ENCODE measurements at regions not wholly inside any gene's neighbourhood (a gene's known extent, or its start where the extent isn't known, plus 50 kb on each side); places are given as distances from the start of the nearest gene placed in this dataset.
A peak's percentile ranks its signal among the peaks of the same experiment; 100 is the strongest.

GRCh38 chr2:56749152-56749752 lies 565.5 kb downstream of the CCDC85A start:
- Mint-ChIP-seq H3K36me3 (ENCODE audit: low read depth) (peaks cover 8% of the 10 kb centered on the region), H3K27ac (no peak overlapping the region), H3K27me3 (ENCODE audit: insufficient read depth) (peaks cover 2% of the 10 kb centered on the region; the same call in 1 of the 2 replicates), H3K4me1 (ENCODE audit: low read depth) (peaks cover 74% of the 10 kb centered on the region), H3K9me3 (no peaks in the 10 kb centered on the region), H3K4me3 (no peak overlapping the region)
- peak; percentile 84 for TF ChIP-seq CTCF (IDR thresholded peaks at IDR 0.05)
- peak; percentile 55 for DNase-seq

- Mint-ChIP-seq H3K36me3 (ENCODE audit: low read depth) (peaks cover 9% of the 10 kb centered on the region; the same call in 1 of the 2 replicates), H3K4me3 (no peak overlapping the region), H3K4me1 (ENCODE audit: low read depth) (peaks cover 77% of the 10 kb centered on the region), H3K27me3 (ENCODE audit: insufficient read depth) (peaks cover 2% of the 10 kb centered on the region), H3K27ac (no peak overlapping the region), H3K9me3 (no peaks in the 10 kb centered on the region)
- TF ChIP-seq CTCF (IDR thresholded peaks at IDR 0.05): no peak
- no peak for DNase-seq
Observed at GRCh38 chr2:56753182-56753581, 569.4 kb downstream of the CCDC85A start.

- peaks cover 2% of the 10 kb centered on the region for H3K27me3 Mint-ChIP-seq (ENCODE audit: insufficient read depth)
- no peaks in the 10 kb centered on the region; the same call in 1 of the 2 replicates for H3K9me3 Mint-ChIP-seq
- no peak overlapping the region for H3K27ac Mint-ChIP-seq
- DNase-seq: no peak
- no peak for TF ChIP-seq CTCF (IDR thresholded peaks at IDR 0.05)
- peaks cover 76% of the 10 kb centered on the region for H3K4me1 Mint-ChIP-seq (ENCODE audit: low read depth)
- peaks cover 15% of the 10 kb centered on the region for H3K36me3 Mint-ChIP-seq (ENCODE audit: low read depth)
- H3K4me3 Mint-ChIP-seq: no peak overlapping the region
Observed at GRCh38 chr2:56754066-56754615, 570.4 kb downstream of the CCDC85A start.

GRCh38 chr2:56754627-56755026 lies 570.8 kb downstream of the CCDC85A start:
- Mint-ChIP-seq H3K27me3 (ENCODE audit: insufficient read depth) (peaks cover 2% of the 10 kb centered on the region), H3K4me3 (no peak overlapping the region), H3K4me1 (ENCODE audit: low read depth) (peaks cover 72% of the 10 kb centered on the region), H3K36me3 (ENCODE audit: low read depth) (peaks cover 20% of the 10 kb centered on the region), H3K9me3 (peaks cover 5% of the 10 kb centered on the region), H3K27ac (no peak overlapping the region)
- DNase-seq: no peak
- TF ChIP-seq CTCF (IDR thresholded peaks at IDR 0.05): no peak

- DNase-seq: no peak
- Mint-ChIP-seq H3K27me3 (ENCODE audit: insufficient read depth) (no peaks in the 10 kb centered on the region; the same call in 1 of the 2 replicates), H3K4me3 (no peak overlapping the region), H3K9me3 (peaks cover 21% of the 10 kb centered on the region), H3K36me3 (ENCODE audit: low read depth) (peaks cover 41% of the 10 kb centered on the region), H3K4me1 (ENCODE audit: low read depth) (peaks cover 54% of the 10 kb centered on the region), H3K27ac (peak overlapping the region; percentile 14)
- no peak for TF ChIP-seq CTCF (IDR thresholded peaks at IDR 0.05)
Observed at GRCh38 chr2:56757884-56758545, 574.2 kb downstream of the CCDC85A start.

Data from HFFc6 (cell line).